NCI-H146 treated with DMSO at 0.1 percent for 48 hours (cell line): ENCODE measurements at regions not wholly inside any gene's neighbourhood (a gene's known extent, or its start where the extent isn't known, plus 50 kb on each side); places are given as distances from the start of the nearest gene placed in this dataset.

Experiments used
- DNase-seq: peaks from one replicate; lab custom pipeline; 2025; ENCODE audit not compliant: unreplicated experiment; lab: John Stamatoyannopoulos, UW

GRCh38 chr1:239322369-239322768 is 64.0 kb upstream of the CHRM3 start:
- no peak for DNase-seq

- DNase-seq, result no peak
These were observed 64.5 kb upstream of the CHRM3 start for GRCh38 chr1:239321877-239322276.

- no peak for DNase-seq
These were observed 68.4 kb upstream of the CHRM3 start for GRCh38 chr1:239317948-239318347.

GRCh38 chr1:239315631-239316217 is 70.6 kb upstream of the CHRM3 start:
- DNase-seq, result no peak

GRCh38 chr1:239311331-239311730 is 75.0 kb upstream of the CHRM3 start:
- DNase-seq, result no peak

GRCh38 chr1:239308701-239309333 is 77.6 kb upstream of the CHRM3 start:
- no peak for DNase-seq

GRCh38 chr1:239307886-239308285 is 78.5 kb upstream of the CHRM3 start:
- no peak for DNase-seq

- DNase-seq, result no peak
These were observed 79.9 kb upstream of the CHRM3 start for GRCh38 chr1:239306426-239306825.

- DNase-seq, result no peak
These were observed 83.1 kb upstream of the CHRM3 start for GRCh38 chr1:239303289-239303688.

GRCh38 chr1:239302696-239303095 is 83.7 kb upstream of the CHRM3 start:
- DNase-seq, result no peak

GRCh38 chr1:239301251-239301650 is 85.1 kb upstream of the CHRM3 start:
- no peak for DNase-seq

- no peak for DNase-seq
These were observed 88.5 kb upstream of the CHRM3 start for GRCh38 chr1:239297910-239298309.

GRCh38 chr1:239293350-239294110 is 92.8 kb upstream of the CHRM3 start:
- no peak for DNase-seq

GRCh38 chr1:239288820-239289554 is 97.4 kb upstream of the CHRM3 start:
- no peak for DNase-seq

- no peak for DNase-seq
These were observed 99.1 kb upstream of the CHRM3 start for GRCh38 chr1:239287296-239287695.

- DNase-seq, result no peak
These were observed 103.2 kb upstream of the CHRM3 start for GRCh38 chr1:239283216-239283615.

GRCh38 chr1:239282411-239282810 is 104.0 kb upstream of the CHRM3 start:
- no peak for DNase-seq

- DNase-seq, result no peak
These were observed 110.3 kb upstream of the CHRM3 start for GRCh38 chr1:239276051-239276450.

GRCh38 chr1:239274242-239274830 is 112.0 kb upstream of the CHRM3 start:
- DNase-seq, result no peak

GRCh38 chr1:239270509-239270908 is 115.9 kb upstream of the CHRM3 start:
- DNase-seq, result no peak

- DNase-seq, result no peak
These were observed 116.7 kb upstream of the CHRM3 start for GRCh38 chr1:239269706-239270105.
